ENCODE measurements at regions not wholly inside any gene's neighbourhood (a gene's known extent, or its start where the extent isn't known, plus 50 kb on each side); places are given as distances from the start of the nearest gene placed in this dataset.

GRCh38 chr2:204040016-204040415 is 103.5 kb downstream of the ICOS start:
- 100% methylated on average over 1 of the region's 3 CpGs for WGBS (ENCODE audit: insufficient coverage)
- peaks cover 2% of the 10 kb centered on the region for H3K4me1 Mint-ChIP-seq
- TF ChIP-seq CTCF (IDR thresholded peaks at IDR 0.05) (no peak), EZH2 (IDR thresholded peaks at IDR 0.05; ENCODE audit: borderline replicate concordance, insufficient read depth, low read depth, low read length, poor library complexity, severe bottlenecking) (no peak)
- H2AFZ ChIP-seq (ENCODE audit: insufficient read depth, low read depth, low read length, poor library complexity, severe bottlenecking) = no peak overlapping the region
- ChIA-PET POLR2A (no interaction called here), CTCF (no interaction called here)
- no peaks in the 10 kb centered on the region for H4K20me1 ChIP-seq (ENCODE audit: control insufficient read depth, insufficient read depth, low read length, poor library complexity, severe bottlenecking)
- H3K27ac ChIP-seq (ENCODE audit: low read length in 2 of 2) = no peak overlapping the region
- no peak overlapping the region for H3K4me2 ChIP-seq (replicated peaks; ENCODE audit: low read depth, low read length, poor library complexity, severe bottlenecking)
- H3K9ac ChIP-seq (ENCODE audit: low read length) = no peak overlapping the region
- H3K9me3 ChIP-seq (ENCODE audit: control extremely low read depth in 1 of 3, control insufficient read depth in 2 of 3, insufficient read depth in 1 of 3, low read length in 2 of 3) = no peaks in the 10 kb centered on the region
- intact Hi-C loops (cut with micrococcal nuclease) = no loop called here
- H3K79me2 ChIP-seq (ENCODE audit: control insufficient read depth, insufficient read depth, low read length) = no peaks in the 10 kb centered on the region
- no peak overlapping the region for H3K4me3 ChIP-seq (ENCODE audit: control extremely low read depth in 1 of 5, extremely low read depth in 1 of 5, insufficient read depth in 1 of 5, low read depth in 2 of 5, low read length in 4 of 5)
- peaks cover 3% of the 10 kb centered on the region for H3K27me3 Mint-ChIP-seq
- DNase-seq = no peak
- no peaks in the 10 kb centered on the region for H3K36me3 ChIP-seq (replicated peaks in 1 of 2; ENCODE audit: control extremely low read depth in 1 of 2, control insufficient read depth in 1 of 2, extremely low read depth in 1 of 2, insufficient read depth in 2 of 2, low read length in 1 of 2)
- H3K27ac Mint-ChIP-seq = no peak overlapping the region
- H3K4me3 Mint-ChIP-seq = no peak overlapping the region
- no peak for ATAC-seq (ENCODE audit: low read depth)
- peaks cover 2% of the 10 kb centered on the region for H3K9me3 Mint-ChIP-seq (ENCODE audit: insufficient read depth)
- no peaks in the 10 kb centered on the region for H3K4me1 ChIP-seq (ENCODE audit: control insufficient read depth in 2 of 2, insufficient read depth in 2 of 2, low read length in 2 of 2)
- H3K27me3 ChIP-seq (replicated peaks in 1 of 4; ENCODE audit: control extremely low read depth in 1 of 4, control insufficient read depth in 3 of 4, insufficient read depth in 4 of 4, low read length in 3 of 4) = no peaks in the 10 kb centered on the region

DNA sequence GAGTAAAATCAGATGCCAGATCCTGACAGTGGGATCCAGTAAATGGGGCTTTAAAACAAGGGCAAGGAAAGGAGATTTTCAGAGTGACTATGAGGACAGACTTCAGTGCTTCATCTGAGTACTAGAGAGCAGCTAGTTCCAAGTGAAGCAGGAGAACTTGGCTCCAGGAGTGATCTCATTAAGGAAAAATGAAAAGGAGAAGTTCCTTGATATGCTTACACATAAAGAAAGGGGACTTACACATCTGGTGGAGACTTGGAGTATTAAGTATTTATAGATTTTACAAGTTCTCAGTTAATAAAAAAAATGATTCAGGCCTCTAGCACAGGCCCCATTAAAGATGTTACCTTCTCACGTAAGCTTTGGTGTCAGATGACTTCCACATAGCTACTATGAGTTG is 105.8 kb downstream of the ICOS start:
- no peak overlapping the region for H2AFZ ChIP-seq (ENCODE audit: insufficient read depth, low read depth, low read length, poor library complexity, severe bottlenecking)
- DNase-seq (no peak), ATAC-seq (ENCODE audit: low read depth) (no peak)
- ChIA-PET CTCF (no interaction called here), POLR2A (no interaction called here)
- peaks cover 0 to 6% of the 10 kb centered on the region in 2 donors for H3K4me1 ChIP-seq (ENCODE audit: control insufficient read depth in 2 of 2, insufficient read depth in 2 of 2, low read length in 2 of 2)
- WGBS (ENCODE audit: insufficient coverage) = no CpG with 5 or more reads among the region's 1 CpG
- H3K27ac Mint-ChIP-seq = no peak overlapping the region
- no peak overlapping the region for H3K9ac ChIP-seq (ENCODE audit: low read length)
- H3K27ac ChIP-seq (ENCODE audit: low read length in 2 of 2) = no peak overlapping the region
- H3K4me3 ChIP-seq (ENCODE audit: control extremely low read depth in 1 of 5, extremely low read depth in 1 of 5, insufficient read depth in 1 of 5, low read depth in 2 of 5, low read length in 4 of 5) = no peak overlapping the region
- H3K4me3 Mint-ChIP-seq = no peak overlapping the region
- no peaks in the 10 kb centered on the region for H3K27me3 ChIP-seq (replicated peaks in 1 of 4; ENCODE audit: control extremely low read depth in 1 of 4, control insufficient read depth in 3 of 4, insufficient read depth in 4 of 4, low read length in 3 of 4)
- H3K9me3 ChIP-seq (ENCODE audit: control extremely low read depth in 1 of 3, control insufficient read depth in 2 of 3, insufficient read depth in 1 of 3, low read length in 2 of 3) = no peaks in the 10 kb centered on the region
- intact Hi-C loops (cut with micrococcal nuclease) = no loop called here
- H3K9me3 Mint-ChIP-seq (ENCODE audit: insufficient read depth) = no peaks in the 10 kb centered on the region
- no peaks in the 10 kb centered on the region for H3K79me2 ChIP-seq (ENCODE audit: control insufficient read depth, insufficient read depth, low read length)
- H3K4me1 Mint-ChIP-seq = peaks cover 10% of the 10 kb centered on the region
- no peaks in the 10 kb centered on the region for H3K36me3 ChIP-seq (replicated peaks in 1 of 2; ENCODE audit: control extremely low read depth in 1 of 2, control insufficient read depth in 1 of 2, extremely low read depth in 1 of 2, insufficient read depth in 2 of 2, low read length in 1 of 2)
- no peak overlapping the region for H3K4me2 ChIP-seq (replicated peaks; ENCODE audit: low read depth, low read length, poor library complexity, severe bottlenecking)
- TF ChIP-seq CTCF (IDR thresholded peaks at IDR 0.05) = no peak
- TF ChIP-seq EZH2 (IDR thresholded peaks at IDR 0.05; ENCODE audit: borderline replicate concordance, insufficient read depth, low read depth, low read length, poor library complexity, severe bottlenecking) = no peak
- H4K20me1 ChIP-seq (ENCODE audit: control insufficient read depth, insufficient read depth, low read length, poor library complexity, severe bottlenecking) = no peaks in the 10 kb centered on the region
- H3K27me3 Mint-ChIP-seq = peaks cover 3% of the 10 kb centered on the region
